ENCODE measurements at regions not wholly inside any gene's neighbourhood (a gene's known extent, or its start where the extent isn't known, plus 50 kb on each side); places are given as distances from the start of the nearest gene placed in this dataset.
"Not testable (repeated sequence)": the region's sequence is repeated elsewhere in the genome, so short reads cannot be mapped to it uniquely, and the experiment has no call there.

DNA sequence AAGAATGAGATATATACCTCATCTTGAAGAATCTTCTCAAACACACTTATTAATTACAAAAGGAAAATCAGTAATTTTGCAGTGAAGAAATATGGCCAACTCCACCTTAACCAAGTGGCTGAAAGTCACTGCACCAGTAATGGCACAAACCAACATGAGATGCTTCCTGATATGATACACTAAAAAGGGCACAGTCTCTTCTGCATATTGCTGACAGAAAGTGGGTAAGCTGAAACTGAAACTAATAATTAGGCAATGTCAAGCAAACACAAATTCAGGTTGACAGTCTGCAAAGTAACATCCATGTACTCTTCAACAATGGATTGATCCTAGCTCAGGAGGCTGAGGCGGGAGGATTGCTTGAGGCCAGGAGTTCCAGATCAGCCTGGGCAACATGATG is 56.1 kb downstream of the ZNF22 start:
- not testable (repeated sequence) for H3K27ac ChIP-seq; DNase-seq (ENCODE audit: low spot score); H3K4me3 ChIP-seq

DNA sequence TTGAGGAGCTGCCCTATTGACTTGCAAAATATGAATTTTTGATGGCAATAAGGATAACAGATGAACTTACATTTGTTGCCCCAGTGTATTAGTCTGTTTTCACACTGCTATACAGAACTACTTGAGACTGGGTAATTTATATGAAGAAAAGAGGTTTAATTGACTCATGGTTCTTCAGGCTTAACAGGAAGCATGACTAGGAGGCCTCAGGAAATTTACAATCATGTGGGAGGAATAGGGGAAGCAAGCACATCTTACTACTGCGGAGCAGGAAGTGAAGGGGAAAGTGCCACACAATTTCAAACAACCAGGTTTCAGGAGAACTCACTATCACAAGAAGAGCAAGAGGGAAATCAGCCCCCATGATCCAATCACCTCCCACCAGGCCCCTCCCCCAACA is 57.9 kb downstream of the ZNF22 start:
- Histone ChIP-seq H3K27ac (no peak overlapping the region), H3K4me3 (no peak overlapping the region)
- DNase-seq (ENCODE audit: low spot score): no peak
- TF ChIP-seq, protein P1, sequence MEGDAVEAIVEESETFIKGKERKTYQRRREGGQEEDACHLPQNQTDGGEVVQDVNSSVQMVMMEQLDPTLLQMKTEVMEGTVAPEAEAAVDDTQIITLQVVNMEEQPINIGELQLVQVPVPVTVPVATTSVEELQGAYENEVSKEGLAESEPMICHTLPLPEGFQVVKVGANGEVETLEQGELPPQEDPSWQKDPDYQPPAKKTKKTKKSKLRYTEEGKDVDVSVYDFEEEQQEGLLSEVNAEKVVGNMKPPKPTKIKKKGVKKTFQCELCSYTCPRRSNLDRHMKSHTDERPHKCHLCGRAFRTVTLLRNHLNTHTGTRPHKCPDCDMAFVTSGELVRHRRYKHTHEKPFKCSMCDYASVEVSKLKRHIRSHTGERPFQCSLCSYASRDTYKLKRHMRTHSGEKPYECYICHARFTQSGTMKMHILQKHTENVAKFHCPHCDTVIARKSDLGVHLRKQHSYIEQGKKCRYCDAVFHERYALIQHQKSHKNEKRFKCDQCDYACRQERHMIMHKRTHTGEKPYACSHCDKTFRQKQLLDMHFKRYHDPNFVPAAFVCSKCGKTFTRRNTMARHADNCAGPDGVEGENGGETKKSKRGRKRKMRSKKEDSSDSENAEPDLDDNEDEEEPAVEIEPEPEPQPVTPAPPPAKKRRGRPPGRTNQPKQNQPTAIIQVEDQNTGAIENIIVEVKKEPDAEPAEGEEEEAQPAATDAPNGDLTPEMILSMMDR (IDR thresholded peaks at IDR 0.05): no peak

DNA sequence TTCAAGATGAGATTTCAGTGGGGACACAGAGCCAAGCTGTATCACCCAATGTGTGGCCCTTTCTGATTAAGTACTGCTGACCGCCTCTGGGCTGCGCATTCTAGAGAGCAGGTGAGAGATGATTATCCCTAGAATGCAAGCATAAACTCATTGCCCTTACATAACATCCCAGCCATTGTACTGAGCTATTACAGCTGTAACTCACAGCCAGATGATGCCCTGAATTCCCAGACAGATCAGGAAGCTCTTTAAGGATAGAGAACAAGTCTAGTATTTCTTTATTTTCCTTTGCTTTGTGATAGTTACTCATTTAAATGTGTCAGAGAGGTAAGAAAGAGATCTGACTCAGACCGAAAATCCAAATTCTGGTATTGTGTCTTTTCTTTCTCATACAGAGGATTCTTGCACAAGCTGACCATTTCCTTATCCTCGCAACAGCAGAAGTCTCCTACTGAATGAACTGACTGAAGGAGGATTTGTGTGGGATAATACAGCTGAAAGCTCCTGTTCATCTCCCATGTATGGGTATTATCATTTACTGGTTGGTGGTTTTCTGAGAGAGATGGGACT is 58.4 kb downstream of the ZNF22 start:
- no peak overlapping the region for H3K27ac ChIP-seq
- TF ChIP-seq, protein P1 (IDR thresholded peaks at IDR 0.05): no peak
- DNase-seq (ENCODE audit: low spot score): no peak
- no peak overlapping the region for H3K4me3 ChIP-seq

DNA sequence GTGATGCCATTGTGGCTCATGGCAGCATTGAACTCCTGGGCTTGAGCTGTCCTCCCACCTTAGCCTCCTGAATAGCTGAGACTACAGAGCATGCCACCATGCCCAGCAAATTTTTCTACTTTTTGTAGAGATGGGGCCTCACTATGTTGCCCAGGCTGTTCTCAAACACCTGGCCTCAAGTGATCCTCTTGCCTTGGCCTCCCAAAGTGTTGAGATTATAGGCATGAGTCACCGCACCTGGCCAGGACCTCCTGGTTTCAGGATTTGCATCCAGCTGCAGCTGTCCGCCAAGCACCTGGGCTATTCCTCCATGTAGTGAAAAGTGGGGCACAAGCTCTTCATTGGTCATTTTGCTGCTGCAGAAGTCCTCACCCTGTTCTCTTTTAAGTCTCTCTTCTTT is 58.9 kb downstream of the ZNF22 start:
- TF ChIP-seq, protein P1 (IDR thresholded peaks at IDR 0.05): no peak
- no peak for DNase-seq (ENCODE audit: low spot score)
- Histone ChIP-seq H3K4me3 (no peak overlapping the region), H3K27ac (no peak overlapping the region)

DNA sequence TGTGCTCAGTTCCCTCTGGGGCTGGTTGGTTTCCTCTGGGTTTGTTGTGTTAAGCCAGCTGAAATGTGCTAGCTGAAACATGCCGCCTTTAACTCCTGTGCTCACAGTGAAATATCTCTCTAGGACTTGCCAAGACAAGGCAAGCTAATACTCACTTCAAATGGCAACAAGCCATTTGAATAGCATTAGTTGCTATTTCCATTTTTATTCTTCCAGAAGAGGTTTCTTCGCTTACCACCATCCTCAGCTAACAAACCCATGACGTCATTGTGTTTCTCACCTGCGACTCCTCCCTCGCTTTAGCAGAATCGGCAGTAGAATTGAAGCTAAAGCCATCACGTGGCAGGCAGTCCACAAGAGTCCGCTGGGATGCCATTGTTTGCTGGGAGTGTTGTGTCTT is 61.3 kb downstream of the ZNF22 start:
- no peak overlapping the region for H3K4me3 ChIP-seq
- no peak overlapping the region for H3K27ac ChIP-seq
- TF ChIP-seq, protein P1 (IDR thresholded peaks at IDR 0.05): no peak
- no peak for DNase-seq (ENCODE audit: low spot score)

DNA sequence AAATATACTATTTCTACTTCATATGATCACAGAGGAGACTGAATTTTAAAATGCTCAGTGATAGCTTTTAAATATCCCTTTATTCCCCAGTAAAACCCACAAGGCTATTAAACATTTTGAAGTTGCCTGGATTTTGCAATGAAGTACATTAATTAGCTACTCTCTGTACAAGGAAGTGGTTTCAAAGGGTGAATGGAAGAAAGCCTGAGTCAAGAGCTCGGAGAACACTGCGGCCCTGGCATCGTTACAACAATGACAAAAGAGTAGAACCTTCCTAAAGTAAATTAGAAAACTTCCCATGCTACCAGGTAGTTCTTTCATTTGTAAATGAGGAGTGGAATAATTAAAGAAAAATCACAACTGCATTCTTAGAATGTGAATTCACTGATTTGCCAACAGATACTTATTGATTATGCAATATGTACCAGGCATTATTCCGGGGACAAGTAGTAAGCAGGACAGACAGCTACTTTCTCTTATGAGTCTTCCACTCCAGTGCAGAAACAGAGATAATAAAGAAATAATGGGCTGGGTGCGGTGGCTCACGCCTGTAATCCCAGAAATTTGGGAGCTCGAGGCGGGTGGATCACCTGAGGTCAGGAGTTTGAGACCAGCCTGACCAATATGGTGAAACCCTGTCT is 63.0 kb downstream of the ZNF22 start:
- Histone ChIP-seq H3K4me3 (no peak overlapping the region), H3K27ac (no peak overlapping the region)
- no peak for DNase-seq (ENCODE audit: low spot score)
- TF ChIP-seq, protein P1 (IDR thresholded peaks at IDR 0.05): no peak

DNA sequence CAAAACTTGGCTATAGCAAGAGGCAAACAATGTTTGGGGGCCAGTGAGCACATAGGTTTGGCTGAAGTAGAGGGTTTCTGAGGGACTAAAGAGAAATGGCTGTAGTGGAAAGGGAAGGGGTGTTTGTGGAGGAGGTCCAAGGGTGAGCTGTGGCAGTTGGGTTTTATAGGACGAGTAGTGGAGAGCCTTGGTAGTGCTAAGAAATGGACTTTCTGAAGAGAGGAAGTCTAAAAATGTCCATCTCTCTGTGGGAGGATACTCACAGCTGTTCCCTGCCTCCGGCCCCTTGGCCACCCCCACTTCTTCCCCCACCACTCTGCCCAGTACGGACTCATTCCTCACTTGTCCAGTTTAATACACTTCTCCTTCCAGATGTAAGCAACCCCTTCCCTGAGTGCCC is 64.3 kb downstream of the ZNF22 start:
- H3K27ac ChIP-seq: no peak overlapping the region
- TF ChIP-seq, protein P1 (IDR thresholded peaks at IDR 0.05): no peak
- DNase-seq (ENCODE audit: low spot score): no peak
- H3K4me3 ChIP-seq: no peak overlapping the region
